H1 (cell line): ENCODE measurements at regions not wholly inside any gene's neighbourhood (a gene's known extent, or its start where the extent isn't known, plus 50 kb on each side); places are given as distances from the start of the nearest gene placed in this dataset.

Experiments
- CTCF ChIA-PET: fragments of 300-600 bp; sonication (Branson Sonifier 250); formaldehyde crosslinking; loops from one replicate; lab custom pipeline; 2021; ENCODE audit not compliant: partially characterized antibody; lab: Charles Lee
- POLR2A ChIA-PET: fragments of 300-600 bp; sonication (Branson Sonifier 250); formaldehyde crosslinking; loops from one replicate; lab custom pipeline; 2021; ENCODE audit warnings: inconsistent platforms; ENCODE audit not compliant: partially characterized antibody; lab: Charles Lee
- DNase-seq, 2 experiments: peaks; one replicate each; pipeline versions ENCODE4 v3.0.0 to v3.0.0-alpha.2; 2010 to 2022; ENCODE audit warnings: low spot score in 2 of 2, low read depth in 1 of 2, mixed read lengths in 1 of 2
- FAIRE-seq: peaks from 2 replicates; lab custom pipeline; 2011; peaks lifted over from hg19 to GRCh38; lab: Jason Lieb, UNC
- H2AFZ ChIP-seq: 2 replicates; pipeline ENCODE4 v1.8.1; 2012; ENCODE audit warnings: low read length, inconsistent platforms
- H2AK5ac ChIP-seq: 2 replicates; pipeline ENCODE4 v1.6.1; 2013; ENCODE audit warnings: low read depth, low read length
- H2BK120ac ChIP-seq: replicated peaks from 2 replicates; pipeline ENCODE3; 2013; ENCODE audit warnings: low read depth, low read length, inconsistent platforms
- H2BK12ac ChIP-seq: 2 replicates; pipeline ENCODE4 v1.6.1; 2013; ENCODE audit warnings: low read depth, low read length
- H2BK15ac ChIP-seq: 2 replicates; pipeline ENCODE4 v1.6.1; 2013; ENCODE audit warnings: low read length
- H2BK20ac ChIP-seq: 2 replicates; pipeline ENCODE4 v1.6.1; 2013; ENCODE audit warnings: low read length
- H2BK5ac ChIP-seq: 2 replicates; pipeline ENCODE4 v1.6.1; 2013; ENCODE audit warnings: low read depth, low read length
- H3K14ac ChIP-seq: 2 replicates; pipeline ENCODE4 v1.6.1; 2013; ENCODE audit warnings: inconsistent platforms; ENCODE audit not compliant: insufficient read length
- H3K18ac ChIP-seq: 2 replicates; pipeline ENCODE4 v1.6.1; 2013; ENCODE audit warnings: low read length; ENCODE audit errors: extremely low read depth
- H3K23ac ChIP-seq: 2 replicates; pipeline ENCODE4 v1.6.1; 2013; ENCODE audit warnings: inconsistent platforms; ENCODE audit not compliant: insufficient read length
- H3K23me2 ChIP-seq: 2 replicates; pipeline ENCODE4 v1.6.1; 2013; ENCODE audit warnings: low read depth, low read length
- H3K27ac ChIP-seq: 2 replicates; pipeline ENCODE4 v1.6.1; 2011; ENCODE audit warnings: low read depth, low read length, inconsistent platforms
- H3K27me3 ChIP-seq, 4 experiments: replicated peaks in 1 of 4; 1 replicate in 1 of 4; 2 replicates in 3 of 4; pipeline versions ENCODE4 v1.6.1 to v1.8.1; 2011 to 2013; ENCODE audit warnings: low read length in 3 of 4, mild to moderate bottlenecking in 3 of 4, inconsistent platforms in 2 of 4, mixed read lengths in 2 of 4, moderate library complexity in 1 of 4; ENCODE audit not compliant: control insufficient read depth in 3 of 4, insufficient read depth in 3 of 4; ENCODE audit errors: extremely low read depth in 1 of 4
- H3K36me3 ChIP-seq, 4 experiments: 2 replicates each; pipeline versions ENCODE4 v1.6.1 to v1.8.1; 2011 to 2013; ENCODE audit warnings: mild to moderate bottlenecking in 4 of 4, low read length in 3 of 4, moderate library complexity in 2 of 4, control low read depth in 1 of 4, inconsistent platforms in 1 of 4; ENCODE audit not compliant: insufficient read depth in 4 of 4, control insufficient read depth in 2 of 4
- H3K4ac ChIP-seq: replicated peaks from 2 replicates; pipeline ENCODE3; 2013; ENCODE audit warnings: low read length, low read depth, mixed read lengths, inconsistent platforms; ENCODE audit not compliant: insufficient read length
- H3K4me1 ChIP-seq, 4 experiments: replicated peaks in 1 of 4; 1 replicate in 1 of 4; 2 replicates in 3 of 4; pipeline versions ENCODE4 v1.6.1 to v1.8.1; 2011 to 2013; ENCODE audit warnings: low read length in 3 of 4, inconsistent platforms in 2 of 4, mixed read lengths in 1 of 4; ENCODE audit not compliant: insufficient read depth in 4 of 4, control insufficient read depth in 3 of 4
- H3K4me2 ChIP-seq, 2 experiments: 2 replicates each; pipeline versions ENCODE4 v1.6.1 to v1.8.1; 2011 to 2013; ENCODE audit warnings: low read depth in 2 of 2, low read length in 2 of 2, control low read depth in 1 of 2, inconsistent platforms in 1 of 2, mild to moderate bottlenecking in 1 of 2; ENCODE audit not compliant: insufficient read depth in 1 of 2
- H3K4me3 ChIP-seq, 4 experiments: fragments of 200-600, 300-600 bp in 1 of 4; sonication (generic), shearing (Covaris generic), sonication (Bioruptor Twin) in 1 of 4; 2 replicates each; pipeline versions ENCODE4 v1.5.1 to v1.8.1; 2011 to 2016; ENCODE audit warnings: low read length in 4 of 4, low read depth in 3 of 4, control low read depth in 2 of 4, inconsistent platforms in 2 of 4, mild to moderate bottlenecking in 2 of 4, mixed read lengths in 1 of 4, moderate library complexity in 1 of 4; ENCODE audit not compliant: insufficient read depth in 2 of 4; ENCODE audit errors: extremely low read depth in 1 of 4
- H3K56ac ChIP-seq: replicated peaks from 2 replicates; pipeline ENCODE3; 2013; ENCODE audit warnings: low read depth, mild to moderate bottlenecking, mixed read lengths, low read length, inconsistent platforms; ENCODE audit not compliant: insufficient read length
- H3K79me1 ChIP-seq: 2 replicates; pipeline ENCODE4 v1.6.1; 2013; ENCODE audit warnings: low read depth, low read length, control low read depth
- H3K79me2 ChIP-seq, 2 experiments: 2 replicates each; pipeline versions ENCODE4 v1.6.1 to v1.8.1; 2012 to 2013; ENCODE audit warnings: low read length in 2 of 2, mild to moderate bottlenecking in 2 of 2, inconsistent platforms in 1 of 2; ENCODE audit not compliant: insufficient read depth in 2 of 2, control insufficient read depth in 1 of 2
- H3K9ac ChIP-seq, 4 experiments: replicated peaks in 1 of 4; 1 replicate in 1 of 4; 2 replicates in 3 of 4; pipeline versions ENCODE4 v1.6.1 to v1.8.1; 2011 to 2013; ENCODE audit warnings: low read depth in 3 of 4, low read length in 3 of 4, control low read depth in 2 of 4, mild to moderate bottlenecking in 2 of 4, moderate library complexity in 2 of 4, inconsistent platforms in 1 of 4; ENCODE audit errors: extremely low read depth in 1 of 4
- H3K9me3 ChIP-seq, 2 experiments: 2 replicates each; pipeline versions ENCODE4 v1.6.1 to v1.8.1; 2012 to 2013; ENCODE audit warnings: mild to moderate bottlenecking in 2 of 2, moderate library complexity in 2 of 2, control low read depth in 1 of 2, inconsistent platforms in 1 of 2, low read depth in 1 of 2, low read length in 1 of 2, mixed read lengths in 1 of 2; ENCODE audit not compliant: insufficient read depth in 2 of 2
- H4K20me1 ChIP-seq, 2 experiments: replicated peaks in 1 of 2; 2 replicates each; pipeline versions ENCODE3 to v1.8.1; 2011 to 2013; ENCODE audit warnings: inconsistent platforms in 2 of 2, low read length in 2 of 2, mild to moderate bottlenecking in 1 of 2; ENCODE audit not compliant: insufficient read depth in 2 of 2, control insufficient read depth in 1 of 2
- H4K5ac ChIP-seq: 2 replicates; pipeline ENCODE4 v1.6.1; 2013; ENCODE audit warnings: low read length, low read depth, mixed read lengths, inconsistent platforms; ENCODE audit not compliant: insufficient read length
- H4K8ac ChIP-seq: 2 replicates; pipeline ENCODE4 v1.8.0; 2013; ENCODE audit warnings: mild to moderate bottlenecking, moderate library complexity, low read length, inconsistent platforms; ENCODE audit not compliant: insufficient read depth; ENCODE audit errors: extremely low read depth
- H4K91ac ChIP-seq: replicated peaks from 2 replicates; pipeline ENCODE3; 2013; ENCODE audit warnings: low read length, mixed read lengths, inconsistent platforms; ENCODE audit not compliant: insufficient read length
- EZH2 ChIP-seq: fragments of 200-600 bp; sonication (generic); IDR thresholded peaks from 2 replicates; pipeline ENCODE4 v1.7.1; 2012; ENCODE audit warnings: low read depth, mild to moderate bottlenecking, moderate library complexity, low read length, inconsistent platforms; ENCODE audit not compliant: severe bottlenecking
- ZNF274 ChIP-seq: IDR thresholded peaks from 2 replicates; pipeline ENCODE4 v1.7.0; 2012; ENCODE audit warnings: low read length, borderline replicate concordance; ENCODE audit errors: extremely low read depth
- WGBS, 2 experiments: shearing (Covaris generic) in 1 of 2; methylation state at CpG; one replicate each; pipeline versions ENCODE4 v1.1.6 to v1.1.7; 2013 to 2015; ENCODE audit warnings: low lambda C conversion rate in 2 of 2, mixed read lengths in 2 of 2, inconsistent platforms in 1 of 2, low coverage in 1 of 2, missing lambda C conversion rate in 1 of 2; ENCODE audit not compliant: insufficient replicate concordance in 2 of 2, insufficient coverage in 1 of 2, insufficient read length in 1 of 2; ENCODE audit errors: extremely low coverage in 1 of 2, missing lambda C conversion rate in 1 of 2; 5-methylcytosine and 5-hydroxymethylcytosine counted together

- H2BK15ac ChIP-seq: no peak overlapping the region
- no peak overlapping the region for H3K27ac ChIP-seq
- no peak for DNase-seq
- H3K4me2 ChIP-seq: no peak overlapping the region
- H2BK12ac ChIP-seq: no peak overlapping the region
- no peak for FAIRE-seq
- no peaks in the 10 kb centered on the region for H3K79me1 ChIP-seq
- no peak overlapping the region for H2BK20ac ChIP-seq
- no peak overlapping the region for H2AK5ac ChIP-seq
- no peak overlapping the region for H4K91ac ChIP-seq
- no peak overlapping the region for H3K14ac ChIP-seq
- H2AFZ ChIP-seq: no peak overlapping the region
- no peak overlapping the region for H3K4ac ChIP-seq
- no peaks in the 10 kb centered on the region; the same call in 1 of the 2 replicates for H3K23me2 ChIP-seq
- H3K4me1 ChIP-seq: no peaks in the 10 kb centered on the region
- no peaks in the 10 kb centered on the region for H3K27me3 ChIP-seq
- H4K20me1 ChIP-seq: no peaks in the 10 kb centered on the region
- no peak overlapping the region for H3K9ac ChIP-seq
- H3K79me2 ChIP-seq: no peaks in the 10 kb centered on the region
- no peak overlapping the region for H2BK5ac ChIP-seq
- H2BK120ac ChIP-seq: no peak overlapping the region
- no peaks in the 10 kb centered on the region for H3K36me3 ChIP-seq
- H3K9me3 ChIP-seq: no peaks in the 10 kb centered on the region
- no peak overlapping the region for H4K8ac ChIP-seq
- no peak overlapping the region for H3K23ac ChIP-seq
- no peak overlapping the region for H3K18ac ChIP-seq
- POLR2A ChIA-PET: no interaction called here
- CTCF ChIA-PET: no interaction called here
- no peak overlapping the region for H4K5ac ChIP-seq
- 95% methylated on average over 12 of the region's 12 CpGs; no CpG with 5 or more reads in 1 of the 2 experiments for WGBS, 2 experiments
- H3K56ac ChIP-seq: no peak overlapping the region
- no peak overlapping the region for H3K4me3 ChIP-seq
- TF ChIP-seq EZH2 (no peak), ZNF274 (no peak)
Observed at GRCh38 chr5:51494821-51495220, 111.6 kb downstream of the ISL1 start.
